ENCODE measurements at regions not wholly inside any gene's neighbourhood (a gene's known extent, or its start where the extent isn't known, plus 50 kb on each side); places are given as distances from the start of the nearest gene placed in this dataset.

GRCh38 chr13:42681326-42682100 is 99.9 kb upstream of the FAM216B start:
- no peak for DNase-seq (ENCODE audit: low read depth)
- no peak overlapping the region for H3K4me3 ChIP-seq (ENCODE audit: low read depth, low read length)
- no peak for TF ChIP-seq CTCF (IDR thresholded peaks at IDR 0.05; ENCODE audit: insufficient read depth, low read length)

GRCh38 chr13:42684226-42684625 is 97.2 kb upstream of the FAM216B start:
- no peak overlapping the region for H3K4me3 ChIP-seq (ENCODE audit: low read depth, low read length)
- no peak for DNase-seq (ENCODE audit: low read depth)
- no peak for TF ChIP-seq CTCF (IDR thresholded peaks at IDR 0.05; ENCODE audit: insufficient read depth, low read length)

GRCh38 chr13:42685751-42686150 is 95.6 kb upstream of the FAM216B start:
- no peak overlapping the region for H3K4me3 ChIP-seq (ENCODE audit: low read depth, low read length)
- DNase-seq (ENCODE audit: low read depth): peak; percentile 18
- TF ChIP-seq CTCF (IDR thresholded peaks at IDR 0.05; ENCODE audit: insufficient read depth, low read length): no peak

GRCh38 chr13:42686165-42686564 is 95.2 kb upstream of the FAM216B start:
- DNase-seq (ENCODE audit: low read depth): peak; percentile 28
- no peak for TF ChIP-seq CTCF (IDR thresholded peaks at IDR 0.05; ENCODE audit: insufficient read depth, low read length)
- no peak overlapping the region for H3K4me3 ChIP-seq (ENCODE audit: low read depth, low read length)

- no peak overlapping the region for H3K4me3 ChIP-seq (ENCODE audit: low read depth, low read length)
- DNase-seq (ENCODE audit: low read depth): no peak
- TF ChIP-seq CTCF (IDR thresholded peaks at IDR 0.05; ENCODE audit: insufficient read depth, low read length): no peak
These were observed 92.6 kb upstream of the FAM216B start for GRCh38 chr13:42688821-42689220.

GRCh38 chr13:42696191-42696590 is 85.2 kb upstream of the FAM216B start:
- no peak for TF ChIP-seq CTCF (IDR thresholded peaks at IDR 0.05; ENCODE audit: insufficient read depth, low read length)
- DNase-seq (ENCODE audit: low read depth): peak; percentile 52
- H3K4me3 ChIP-seq (ENCODE audit: low read depth, low read length): no peak overlapping the region

- no peak for DNase-seq (ENCODE audit: low read depth)
- no peak overlapping the region for H3K4me3 ChIP-seq (ENCODE audit: low read depth, low read length)
- TF ChIP-seq CTCF (IDR thresholded peaks at IDR 0.05; ENCODE audit: insufficient read depth, low read length): no peak
These were observed 81.5 kb upstream of the FAM216B start for GRCh38 chr13:42699912-42700311.
